Fibroblast of pulmonary artery (primary cell): ENCODE measurements at regions not wholly inside any gene's neighbourhood (a gene's known extent, or its start where the extent isn't known, plus 50 kb on each side); places are given as distances from the start of the nearest gene placed in this dataset.

Source experiments
- DNase-seq: peaks from one replicate; pipeline ENCODE4 v3.0.0-alpha.2; 2010; ENCODE audit warnings: low read depth
- H3K4me3 ChIP-seq: replicated peaks from 2 replicates; pipeline ENCODE4 v1.5.1; 2011; ENCODE audit warnings: low read depth, mild to moderate bottlenecking, control low read depth, low read length, moderate library complexity
- TF ChIP-seq, protein P1 (sequence below): IDR thresholded peaks from 2 replicates; pipeline ENCODE4 v1.5.1; 2011; ENCODE audit warnings: mild to moderate bottlenecking, control low read depth, low read length, inconsistent platforms; ENCODE audit errors: missing control alignments

DNA sequence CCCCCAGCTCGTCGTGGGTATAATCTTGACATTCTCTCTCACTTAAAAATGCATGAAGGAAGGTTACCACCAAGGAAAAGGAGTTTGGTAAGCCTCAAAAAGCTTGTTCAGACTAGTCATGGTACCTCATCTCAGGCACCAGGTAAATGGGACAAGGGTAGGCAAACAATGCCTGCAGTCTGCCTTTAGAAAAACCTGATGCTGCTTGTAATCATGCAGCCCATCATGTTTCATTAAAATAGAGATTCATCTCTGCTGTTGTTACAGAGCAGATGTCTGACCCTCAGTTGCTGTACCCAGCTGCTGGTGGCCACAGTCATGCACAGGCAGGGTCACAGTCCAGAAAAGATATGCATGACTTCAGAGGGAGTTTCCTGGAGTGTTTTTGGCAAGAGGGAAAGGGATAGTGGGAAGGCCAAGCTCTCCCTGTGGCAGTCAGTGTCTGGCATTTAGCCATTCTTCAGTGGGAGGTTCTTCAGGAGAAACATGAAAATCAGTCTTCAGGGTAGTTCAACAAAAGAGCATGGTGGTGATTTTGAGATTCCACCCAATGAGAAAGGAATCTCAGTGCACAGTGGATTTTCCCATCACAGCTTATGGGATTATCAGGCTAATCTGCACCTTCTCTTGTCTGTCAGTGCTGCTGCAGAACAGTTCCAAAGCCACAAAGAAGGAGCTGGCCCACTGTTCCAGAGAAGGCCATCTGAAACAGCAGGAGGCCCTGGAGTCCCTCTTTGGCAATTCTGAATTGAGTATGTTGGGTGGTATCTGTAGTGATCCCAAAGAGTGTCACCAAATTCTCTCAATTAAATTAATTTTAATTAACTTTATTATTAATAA is 202.7 kb upstream of the FRMD6 start:
- TF ChIP-seq, protein P1, sequence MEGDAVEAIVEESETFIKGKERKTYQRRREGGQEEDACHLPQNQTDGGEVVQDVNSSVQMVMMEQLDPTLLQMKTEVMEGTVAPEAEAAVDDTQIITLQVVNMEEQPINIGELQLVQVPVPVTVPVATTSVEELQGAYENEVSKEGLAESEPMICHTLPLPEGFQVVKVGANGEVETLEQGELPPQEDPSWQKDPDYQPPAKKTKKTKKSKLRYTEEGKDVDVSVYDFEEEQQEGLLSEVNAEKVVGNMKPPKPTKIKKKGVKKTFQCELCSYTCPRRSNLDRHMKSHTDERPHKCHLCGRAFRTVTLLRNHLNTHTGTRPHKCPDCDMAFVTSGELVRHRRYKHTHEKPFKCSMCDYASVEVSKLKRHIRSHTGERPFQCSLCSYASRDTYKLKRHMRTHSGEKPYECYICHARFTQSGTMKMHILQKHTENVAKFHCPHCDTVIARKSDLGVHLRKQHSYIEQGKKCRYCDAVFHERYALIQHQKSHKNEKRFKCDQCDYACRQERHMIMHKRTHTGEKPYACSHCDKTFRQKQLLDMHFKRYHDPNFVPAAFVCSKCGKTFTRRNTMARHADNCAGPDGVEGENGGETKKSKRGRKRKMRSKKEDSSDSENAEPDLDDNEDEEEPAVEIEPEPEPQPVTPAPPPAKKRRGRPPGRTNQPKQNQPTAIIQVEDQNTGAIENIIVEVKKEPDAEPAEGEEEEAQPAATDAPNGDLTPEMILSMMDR: no peak
- peak; percentile 88 for DNase-seq
- H3K4me3 ChIP-seq: no peak overlapping the region

DNA sequence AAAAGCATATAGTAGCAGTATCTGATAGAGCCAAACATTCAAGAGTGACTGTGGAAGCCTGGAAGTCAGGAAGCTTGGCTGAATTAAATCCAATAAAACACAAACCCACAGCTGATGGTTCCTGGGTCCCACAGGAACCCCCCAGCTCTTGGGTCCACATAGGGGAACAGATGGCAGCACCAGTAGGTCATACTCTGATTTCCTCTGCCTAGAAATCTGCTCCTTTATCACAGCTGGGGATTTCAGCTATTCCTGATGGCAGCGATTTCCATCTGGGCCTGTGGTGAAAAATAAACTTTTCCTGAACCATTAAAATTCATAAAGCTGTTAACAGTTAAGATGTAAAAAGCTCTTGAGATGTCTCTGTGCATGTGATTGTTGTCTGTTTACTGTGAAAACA is 202.0 kb upstream of the FRMD6 start:
- TF ChIP-seq, protein P1: no peak
- no peak overlapping the region for H3K4me3 ChIP-seq
- DNase-seq: no peak

DNA sequence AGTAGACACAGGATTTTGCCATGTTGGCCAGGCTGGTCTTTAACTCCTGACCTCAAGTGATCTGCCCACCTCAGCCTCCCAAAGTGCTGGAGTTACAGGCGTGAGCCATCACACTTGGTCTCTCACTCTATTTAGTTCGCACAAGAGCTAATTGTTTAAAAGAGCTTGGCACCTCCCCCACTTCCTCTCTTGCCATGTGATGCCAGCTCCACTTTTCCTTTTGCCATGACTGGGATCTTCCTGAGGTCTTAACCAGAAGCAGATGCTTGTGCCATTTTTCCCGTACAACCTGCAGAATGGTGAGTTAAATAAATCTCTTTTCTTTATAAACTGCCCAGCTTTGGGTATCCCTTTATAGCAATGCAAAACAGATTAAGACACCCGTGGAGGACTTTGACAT is 200.1 kb upstream of the FRMD6 start:
- TF ChIP-seq, protein P1: no peak
- H3K4me3 ChIP-seq: no peak overlapping the region
- no peak for DNase-seq

DNA sequence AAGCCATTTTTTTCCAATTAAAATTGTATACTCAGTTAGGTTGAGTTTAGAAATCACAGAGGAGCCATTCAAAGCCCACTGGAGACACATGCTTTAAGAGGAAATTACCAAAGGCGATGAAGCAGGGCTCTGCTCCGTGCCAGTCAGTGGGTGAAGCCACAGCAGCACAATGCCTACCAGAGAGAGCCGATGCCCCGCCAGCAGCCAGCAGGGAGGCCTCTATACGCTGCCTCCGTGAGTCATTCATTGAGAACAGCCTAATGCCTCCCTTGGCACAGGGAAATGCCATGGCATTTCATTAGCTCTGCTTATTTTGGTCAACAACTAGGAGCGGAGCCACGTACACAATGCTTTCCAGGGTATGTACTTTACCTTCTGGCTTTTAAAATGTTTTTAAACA is 197.8 kb upstream of the FRMD6 start:
- H3K4me3 ChIP-seq: no peak overlapping the region
- no peak for DNase-seq
- TF ChIP-seq, protein P1: no peak

DNA sequence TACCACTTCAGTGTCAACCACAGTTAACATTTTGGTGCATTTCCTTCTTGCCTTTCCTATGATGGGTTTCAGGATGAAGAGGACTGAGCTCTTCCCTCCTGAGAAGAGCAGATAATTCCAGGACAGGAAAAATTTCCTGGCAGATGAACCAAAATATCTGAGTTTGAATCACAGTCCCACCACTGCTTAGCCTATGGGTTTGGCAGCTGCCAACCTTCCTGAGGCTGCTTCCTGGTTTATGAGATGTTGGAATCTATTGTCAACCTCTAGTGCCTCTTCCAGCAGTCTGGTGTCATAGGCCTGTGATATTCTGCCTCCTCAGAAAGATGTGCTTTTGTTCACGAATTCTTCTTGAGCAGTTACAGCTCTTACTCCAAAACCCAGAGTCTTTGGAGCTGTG is 197.4 kb upstream of the FRMD6 start:
- TF ChIP-seq, protein P1: no peak
- DNase-seq: no peak
- H3K4me3 ChIP-seq: no peak overlapping the region

DNA sequence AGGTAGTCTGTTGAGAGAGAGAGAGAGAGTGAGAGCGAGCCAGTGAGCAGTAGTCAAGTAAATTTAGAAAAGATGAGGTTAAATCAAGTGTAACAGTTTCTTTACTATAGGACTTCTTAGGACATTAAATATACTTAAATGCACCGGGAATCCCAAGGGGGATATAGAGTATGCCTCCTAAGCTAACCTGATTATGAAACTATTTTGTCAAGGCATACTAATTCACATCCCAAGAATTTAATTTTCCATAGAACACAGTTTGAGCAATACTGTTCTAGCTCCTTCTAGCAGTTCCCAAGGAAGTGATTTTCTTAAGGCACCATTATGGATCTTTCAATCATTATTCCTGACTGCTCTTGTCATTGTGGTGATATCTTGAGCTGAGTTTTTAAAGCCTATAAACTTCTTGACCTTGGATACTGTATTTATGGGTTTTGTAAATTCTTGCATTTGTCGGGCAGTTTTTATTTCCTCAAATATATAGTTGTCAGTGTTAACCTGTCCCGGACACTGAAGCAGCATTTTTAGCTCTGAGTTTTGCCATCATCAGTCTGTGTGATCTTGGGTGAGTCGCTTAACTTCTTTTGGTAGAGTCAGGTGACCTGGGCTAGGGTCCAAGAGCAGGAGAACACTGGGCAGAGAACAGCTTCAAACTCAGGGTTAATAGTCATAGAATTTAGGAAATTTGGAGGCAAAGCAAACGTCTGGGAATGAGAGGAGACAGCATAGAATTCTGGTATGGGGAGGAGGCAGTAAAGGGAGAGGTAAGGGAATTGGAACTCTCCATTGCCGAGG is 196.5 kb upstream of the FRMD6 start:
- H3K4me3 ChIP-seq: no peak overlapping the region
- TF ChIP-seq, protein P1: no peak
- DNase-seq: no peak
